ENCODE measurements at regions not wholly inside any gene's neighbourhood (a gene's known extent, or its start where the extent isn't known, plus 50 kb on each side); places are given as distances from the start of the nearest gene placed in this dataset.
"Not testable (repeated sequence)": the region's sequence is repeated elsewhere in the genome, so short reads cannot be mapped to it uniquely, and the experiment has no call there.

- H3K36me3 ChIP-seq (ENCODE audit: control insufficient read depth, insufficient read depth, low read length), result no peaks in the 10 kb centered on the region
- no peaks in the 10 kb centered on the region for H3K27me3 ChIP-seq (ENCODE audit: control insufficient read depth, insufficient read depth, low read length, poor library complexity, severe bottlenecking)
- WGBS, 2 experiments, result 80 to 82% methylated on average over 5 of the region's 5 CpGs
- no peaks in the 10 kb centered on the region for H3K4me1 ChIP-seq (ENCODE audit: control insufficient read depth, insufficient read depth, low read length)
- no peaks in the 10 kb centered on the region for H3K9me3 ChIP-seq (ENCODE audit: control insufficient read depth, low read length)
- no peak overlapping the region for H3K4me3 ChIP-seq (ENCODE audit: insufficient read depth, low read depth, low read length)
- no peak overlapping the region for H3K27ac ChIP-seq (ENCODE audit: insufficient read depth, low read depth, low read length, poor library complexity, severe bottlenecking)
Observed at GRCh38 chr9:107584186-107584585, 94.6 kb upstream of the KLF4 start.

- H3K4me1 ChIP-seq (ENCODE audit: control insufficient read depth, insufficient read depth, low read length), result no peaks in the 10 kb centered on the region
- H3K9me3 ChIP-seq (ENCODE audit: control insufficient read depth, low read length), result no peaks in the 10 kb centered on the region
- H3K4me3 ChIP-seq (ENCODE audit: insufficient read depth, low read depth, low read length), result no peak overlapping the region
- H3K27ac ChIP-seq (ENCODE audit: insufficient read depth, low read depth, low read length, poor library complexity, severe bottlenecking), result no peak overlapping the region
- H3K27me3 ChIP-seq (ENCODE audit: control insufficient read depth, insufficient read depth, low read length, poor library complexity, severe bottlenecking), result no peaks in the 10 kb centered on the region
- 95 to 96% methylated on average over 4 to 5 of the region's 5 CpGs for WGBS, 2 experiments
- H3K36me3 ChIP-seq (ENCODE audit: control insufficient read depth, insufficient read depth, low read length), result no peaks in the 10 kb centered on the region
Observed at GRCh38 chr9:107577140-107577776, 87.7 kb upstream of the KLF4 start.

GRCh38 chr9:107571148-107571547 is 81.6 kb upstream of the KLF4 start:
- no peak overlapping the region for H3K4me3 ChIP-seq (ENCODE audit: insufficient read depth, low read depth, low read length)
- H3K4me1 ChIP-seq (ENCODE audit: control insufficient read depth, insufficient read depth, low read length), result no peaks in the 10 kb centered on the region
- WGBS, 2 experiments, result 88 to 94% methylated on average over 1 of the region's 1 CpG
- no peaks in the 10 kb centered on the region for H3K36me3 ChIP-seq (ENCODE audit: control insufficient read depth, insufficient read depth, low read length)
- no peaks in the 10 kb centered on the region for H3K9me3 ChIP-seq (ENCODE audit: control insufficient read depth, low read length)
- H3K27me3 ChIP-seq (ENCODE audit: control insufficient read depth, insufficient read depth, low read length, poor library complexity, severe bottlenecking), result no peaks in the 10 kb centered on the region
- no peak overlapping the region for H3K27ac ChIP-seq (ENCODE audit: insufficient read depth, low read depth, low read length, poor library complexity, severe bottlenecking)

- Histone ChIP-seq H3K9me3 (ENCODE audit: control insufficient read depth, low read length) (no peaks in the 10 kb centered on the region), H3K4me3 (ENCODE audit: insufficient read depth, low read depth, low read length) (no peak overlapping the region), H3K4me1 (ENCODE audit: control insufficient read depth, insufficient read depth, low read length) (no peaks in the 10 kb centered on the region), H3K27ac (ENCODE audit: insufficient read depth, low read depth, low read length, poor library complexity, severe bottlenecking) (no peak overlapping the region), H3K27me3 (ENCODE audit: control insufficient read depth, insufficient read depth, low read length, poor library complexity, severe bottlenecking) (no peaks in the 10 kb centered on the region), H3K36me3 (ENCODE audit: control insufficient read depth, insufficient read depth, low read length) (no peaks in the 10 kb centered on the region)
- 94 to 96% methylated on average over 4 of the region's 4 CpGs for WGBS, 2 experiments
Observed at GRCh38 chr9:107569174-107569573, 79.6 kb upstream of the KLF4 start.

GRCh38 chr9:107568406-107568805 is 78.8 kb upstream of the KLF4 start:
- not testable (repeated sequence) for H3K36me3 ChIP-seq (ENCODE audit: control insufficient read depth, insufficient read depth, low read length); H3K4me1 ChIP-seq (ENCODE audit: control insufficient read depth, insufficient read depth, low read length); H3K27me3 ChIP-seq (ENCODE audit: control insufficient read depth, insufficient read depth, low read length, poor library complexity, severe bottlenecking); H3K27ac ChIP-seq (ENCODE audit: insufficient read depth, low read depth, low read length, poor library complexity, severe bottlenecking); H3K4me3 ChIP-seq (ENCODE audit: insufficient read depth, low read depth, low read length); H3K9me3 ChIP-seq (ENCODE audit: control insufficient read depth, low read length)
- 92 to 94% methylated on average over 9 to 10 of the region's 10 CpGs for WGBS, 2 experiments

GRCh38 chr9:107567462-107567861 is 77.9 kb upstream of the KLF4 start:
- H3K4me3 ChIP-seq (ENCODE audit: insufficient read depth, low read depth, low read length), result no peak overlapping the region
- WGBS, 2 experiments, result 96% methylated on average over 3 to 4 of the region's 4 CpGs
- no peaks in the 10 kb centered on the region for H3K36me3 ChIP-seq (ENCODE audit: control insufficient read depth, insufficient read depth, low read length)

GRCh38 chr9:107566611-107567061 is 77.1 kb upstream of the KLF4 start:
- Histone ChIP-seq H3K4me1 (ENCODE audit: control insufficient read depth, insufficient read depth, low read length) (no peaks in the 10 kb centered on the region), H3K36me3 (ENCODE audit: control insufficient read depth, insufficient read depth, low read length) (no peaks in the 10 kb centered on the region), H3K27ac (ENCODE audit: insufficient read depth, low read depth, low read length, poor library complexity, severe bottlenecking) (no peak overlapping the region), H3K27me3 (ENCODE audit: control insufficient read depth, insufficient read depth, low read length, poor library complexity, severe bottlenecking) (no peaks in the 10 kb centered on the region), H3K9me3 (ENCODE audit: control insufficient read depth, low read length) (no peaks in the 10 kb centered on the region), H3K4me3 (ENCODE audit: insufficient read depth, low read depth, low read length) (no peak overlapping the region)
- 90 to 91% methylated on average over 6 of the region's 6 CpGs for WGBS, 2 experiments

More at GRCh38 chr9:107567462-107567861, 77.9 kb upstream of the KLF4 start:
- no peaks in the 10 kb centered on the region for H3K4me1 ChIP-seq (ENCODE audit: control insufficient read depth, insufficient read depth, low read length)
- no peaks in the 10 kb centered on the region for H3K27me3 ChIP-seq (ENCODE audit: control insufficient read depth, insufficient read depth, low read length, poor library complexity, severe bottlenecking)
- no peaks in the 10 kb centered on the region for H3K9me3 ChIP-seq (ENCODE audit: control insufficient read depth, low read length)
- H3K27ac ChIP-seq (ENCODE audit: insufficient read depth, low read depth, low read length, poor library complexity, severe bottlenecking), result no peak overlapping the region

- no peaks in the 10 kb centered on the region for H3K27me3 ChIP-seq (ENCODE audit: control insufficient read depth, insufficient read depth, low read length, poor library complexity, severe bottlenecking)
- no peaks in the 10 kb centered on the region for H3K4me1 ChIP-seq (ENCODE audit: control insufficient read depth, insufficient read depth, low read length)
- no peak overlapping the region for H3K4me3 ChIP-seq (ENCODE audit: insufficient read depth, low read depth, low read length)
- WGBS, 2 experiments, result 93 to 94% methylated on average over 4 of the region's 4 CpGs
- H3K27ac ChIP-seq (ENCODE audit: insufficient read depth, low read depth, low read length, poor library complexity, severe bottlenecking), result no peak overlapping the region
- H3K9me3 ChIP-seq (ENCODE audit: control insufficient read depth, low read length), result no peaks in the 10 kb centered on the region
- no peaks in the 10 kb centered on the region for H3K36me3 ChIP-seq (ENCODE audit: control insufficient read depth, insufficient read depth, low read length)
Observed at GRCh38 chr9:107562798-107563197, 73.2 kb upstream of the KLF4 start.

GRCh38 chr9:107559494-107560086 is 70.0 kb upstream of the KLF4 start:
- Histone ChIP-seq H3K36me3 (ENCODE audit: control insufficient read depth, insufficient read depth, low read length) (no peaks in the 10 kb centered on the region), H3K9me3 (ENCODE audit: control insufficient read depth, low read length) (no peaks in the 10 kb centered on the region), H3K4me1 (ENCODE audit: control insufficient read depth, insufficient read depth, low read length) (no peaks in the 10 kb centered on the region), H3K27me3 (ENCODE audit: control insufficient read depth, insufficient read depth, low read length, poor library complexity, severe bottlenecking) (no peaks in the 10 kb centered on the region), H3K27ac (ENCODE audit: insufficient read depth, low read depth, low read length, poor library complexity, severe bottlenecking) (no peak overlapping the region), H3K4me3 (ENCODE audit: insufficient read depth, low read depth, low read length) (no peak overlapping the region)
- WGBS, 2 experiments, result 91 to 94% methylated on average over 9 of the region's 9 CpGs

GRCh38 chr9:107557236-107557990 is 67.8 kb upstream of the KLF4 start:
- WGBS, 2 experiments, result 87 to 89% methylated on average over 5 of the region's 5 CpGs
- H3K27me3 ChIP-seq (ENCODE audit: control insufficient read depth, insufficient read depth, low read length, poor library complexity, severe bottlenecking), result no peaks in the 10 kb centered on the region
- no peaks in the 10 kb centered on the region for H3K4me1 ChIP-seq (ENCODE audit: control insufficient read depth, insufficient read depth, low read length)
- no peaks in the 10 kb centered on the region for H3K9me3 ChIP-seq (ENCODE audit: control insufficient read depth, low read length)
- no peaks in the 10 kb centered on the region for H3K36me3 ChIP-seq (ENCODE audit: control insufficient read depth, insufficient read depth, low read length)
- H3K27ac ChIP-seq (ENCODE audit: insufficient read depth, low read depth, low read length, poor library complexity, severe bottlenecking), result no peak overlapping the region
- no peak overlapping the region for H3K4me3 ChIP-seq (ENCODE audit: insufficient read depth, low read depth, low read length)
